ENCODE measurements at regions not wholly inside any gene's neighbourhood (a gene's known extent, or its start where the extent isn't known, plus 50 kb on each side); places are given as distances from the start of the nearest gene placed in this dataset. TPM values are rescaled to one million over a fixed set of nuclear protein-coding genes. Genes with fewer than 3 reads are reported as not detected.

- no peak overlapping the region for H3K27ac Mint-ChIP-seq
- Histone ChIP-seq H3K4me3 (no peak overlapping the region), H4K20me1 (ENCODE audit: low read depth) (no peaks in the 10 kb centered on the region), H3K9ac (no peak overlapping the region), H3K27ac (no peak overlapping the region), H3K36me3 (peaks cover 6% of the 10 kb centered on the region), H3K9me3 (ENCODE audit: low read depth) (no peaks in the 10 kb centered on the region), H3K79me2 (ENCODE audit: low read depth) (no peaks in the 10 kb centered on the region), H2AFZ (replicated peaks) (no peak overlapping the region), H3K4me1 (peaks cover 16% of the 10 kb centered on the region), H3K4me2 (peak overlapping the region; percentile 8), H3K27me3 (no peaks in the 10 kb centered on the region), H3F3A (ENCODE audit: low read depth) (peaks cover 4% of the 10 kb centered on the region)
- peaks cover 4% of the 10 kb centered on the region for H3K27me3 Mint-ChIP-seq (ENCODE audit: insufficient read depth, low read depth)
- H3K4me3 Mint-ChIP-seq = no peak overlapping the region
- H3K36me3 Mint-ChIP-seq = no peaks in the 10 kb centered on the region
- DNase-seq (ENCODE audit: low spot score) = peak; percentile 62
- H3K4me1 Mint-ChIP-seq = peaks cover 8% of the 10 kb centered on the region
- peaks cover 6% of the 10 kb centered on the region for H3K9me3 Mint-ChIP-seq
- TF ChIP-seq, protein P1, sequence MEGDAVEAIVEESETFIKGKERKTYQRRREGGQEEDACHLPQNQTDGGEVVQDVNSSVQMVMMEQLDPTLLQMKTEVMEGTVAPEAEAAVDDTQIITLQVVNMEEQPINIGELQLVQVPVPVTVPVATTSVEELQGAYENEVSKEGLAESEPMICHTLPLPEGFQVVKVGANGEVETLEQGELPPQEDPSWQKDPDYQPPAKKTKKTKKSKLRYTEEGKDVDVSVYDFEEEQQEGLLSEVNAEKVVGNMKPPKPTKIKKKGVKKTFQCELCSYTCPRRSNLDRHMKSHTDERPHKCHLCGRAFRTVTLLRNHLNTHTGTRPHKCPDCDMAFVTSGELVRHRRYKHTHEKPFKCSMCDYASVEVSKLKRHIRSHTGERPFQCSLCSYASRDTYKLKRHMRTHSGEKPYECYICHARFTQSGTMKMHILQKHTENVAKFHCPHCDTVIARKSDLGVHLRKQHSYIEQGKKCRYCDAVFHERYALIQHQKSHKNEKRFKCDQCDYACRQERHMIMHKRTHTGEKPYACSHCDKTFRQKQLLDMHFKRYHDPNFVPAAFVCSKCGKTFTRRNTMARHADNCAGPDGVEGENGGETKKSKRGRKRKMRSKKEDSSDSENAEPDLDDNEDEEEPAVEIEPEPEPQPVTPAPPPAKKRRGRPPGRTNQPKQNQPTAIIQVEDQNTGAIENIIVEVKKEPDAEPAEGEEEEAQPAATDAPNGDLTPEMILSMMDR (IDR thresholded peaks at IDR 0.05) = no peak
- TF ChIP-seq EZH2 (IDR thresholded peaks at IDR 0.05) (no peak), EZH2phosphoT487 (IDR thresholded peaks at IDR 0.05) (no peak)
Observed at GRCh38 chr13:91292630-91293221, 54.8 kb upstream of the MIR17HG start.

DNA sequence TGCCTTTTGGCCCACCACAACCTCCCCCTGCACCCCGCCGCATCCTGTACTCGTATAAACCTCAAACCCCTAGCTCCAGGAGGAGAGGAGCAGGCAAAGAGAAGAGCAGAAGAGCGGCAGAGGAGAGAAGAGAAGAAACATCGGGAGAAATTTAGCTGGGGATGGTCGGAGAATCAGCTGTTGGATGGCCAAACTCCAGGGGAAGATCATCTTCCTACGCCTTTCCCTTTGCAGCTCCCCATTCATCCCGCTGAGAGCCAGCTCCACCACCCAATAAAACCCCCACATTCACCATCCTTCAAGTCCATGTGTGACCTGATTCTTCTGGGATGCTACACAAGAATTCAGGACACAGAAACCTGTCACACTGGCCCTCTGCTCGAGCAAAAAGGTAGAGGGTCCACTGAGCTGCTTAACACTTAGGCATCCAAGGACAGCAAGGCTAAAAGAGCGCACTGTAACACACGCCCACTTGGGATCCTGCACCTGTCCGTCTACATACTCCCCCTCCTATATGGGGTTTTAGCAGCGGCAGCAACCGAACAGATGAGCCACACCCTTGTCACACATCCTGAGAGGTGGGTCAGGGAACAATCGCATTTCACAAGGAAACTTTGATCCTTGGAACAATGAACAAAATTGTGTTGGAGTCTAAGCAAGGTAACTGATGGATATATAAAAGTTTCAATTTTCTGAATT, 51.6 kb upstream of the MIR17HG start:
- H3K79me2 ChIP-seq (ENCODE audit: low read depth) = no peaks in the 10 kb centered on the region
- Mint-ChIP-seq H3K9me3 (peaks cover under 1% of the 10 kb centered on the region), H3K4me3 (no peak overlapping the region), H3K4me1 (peaks cover 8% of the 10 kb centered on the region), H3K27ac (no peak overlapping the region), H3K36me3 (no peaks in the 10 kb centered on the region), H3K27me3 (ENCODE audit: insufficient read depth, low read depth) (peaks cover 4% of the 10 kb centered on the region)
- no peaks in the 10 kb centered on the region for H3K27me3 ChIP-seq
- peak overlapping the region; percentile 54 for H2AFZ ChIP-seq (replicated peaks)
- DNase-seq (ENCODE audit: low spot score) = no peak
- H3K9ac ChIP-seq = no peak overlapping the region
- H3K4me2 ChIP-seq = no peak overlapping the region
- H3K36me3 ChIP-seq = no peaks in the 10 kb centered on the region
- H3K4me1 ChIP-seq = peaks cover 16% of the 10 kb centered on the region
- peaks cover 4% of the 10 kb centered on the region for H3F3A ChIP-seq (ENCODE audit: low read depth)
- TF ChIP-seq EZH2 (IDR thresholded peaks at IDR 0.05) (no peak), EZH2phosphoT487 (IDR thresholded peaks at IDR 0.05) (no peak)
- TF ChIP-seq, protein P1 (IDR thresholded peaks at IDR 0.05) = no peak
- no peaks in the 10 kb centered on the region for H3K9me3 ChIP-seq (ENCODE audit: low read depth)
- no peak overlapping the region for H3K4me3 ChIP-seq
- no peak overlapping the region for H3K27ac ChIP-seq
- H4K20me1 ChIP-seq (ENCODE audit: low read depth) = no peaks in the 10 kb centered on the region

DNA sequence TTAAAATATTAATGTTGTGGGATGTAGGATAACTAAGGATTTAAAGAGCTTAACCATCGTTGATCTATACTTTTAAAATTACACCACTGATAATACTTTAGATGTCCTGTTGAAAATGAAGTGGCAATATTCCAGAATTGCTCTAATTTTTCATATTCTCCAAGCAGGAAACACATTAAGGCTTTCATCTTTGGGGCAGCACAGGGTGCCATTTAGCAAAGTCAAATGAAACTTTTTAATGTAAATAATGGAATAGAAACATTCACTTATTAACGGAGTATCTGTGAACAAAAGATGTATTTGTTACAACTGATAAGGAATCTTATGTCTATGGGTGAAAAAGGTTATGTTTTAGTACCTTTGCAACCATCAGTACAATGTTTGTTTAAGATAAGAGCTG, 50.0 kb upstream of the MIR17HG start:
- TF ChIP-seq, protein P1 (IDR thresholded peaks at IDR 0.05) = no peak
- TF ChIP-seq EZH2 (IDR thresholded peaks at IDR 0.05) (no peak), EZH2phosphoT487 (IDR thresholded peaks at IDR 0.05) (no peak)
- Mint-ChIP-seq H3K4me1 (peaks cover 3% of the 10 kb centered on the region), H3K9me3 (no peaks in the 10 kb centered on the region), H3K27ac (no peak overlapping the region), H3K27me3 (ENCODE audit: insufficient read depth, low read depth) (peaks cover 4% of the 10 kb centered on the region), H3K36me3 (no peaks in the 10 kb centered on the region), H3K4me3 (no peak overlapping the region)
- Histone ChIP-seq H2AFZ (replicated peaks) (no peak overlapping the region), H3K27ac (no peak overlapping the region), H3F3A (ENCODE audit: low read depth) (peaks cover 4% of the 10 kb centered on the region), H4K20me1 (ENCODE audit: low read depth) (no peaks in the 10 kb centered on the region), H3K4me3 (no peak overlapping the region), H3K9ac (no peak overlapping the region), H3K27me3 (no peaks in the 10 kb centered on the region), H3K79me2 (ENCODE audit: low read depth) (no peaks in the 10 kb centered on the region), H3K4me2 (no peak overlapping the region), H3K36me3 (no peaks in the 10 kb centered on the region), H3K4me1 (peaks cover 4% of the 10 kb centered on the region), H3K9me3 (ENCODE audit: low read depth) (no peaks in the 10 kb centered on the region)
- DNase-seq (ENCODE audit: low spot score) = no peak

MicroRNA genes in the stretch of these regions (microRNA counts, 767-probe panel; counts per million panel counts)
- 460 counts per million, percentile 90 among the panel's probes with 10 or more counts for microRNA hsa-miR-622

Small RNA genes in the stretch of these regions (small RNA-seq; reads per million reads assigned to genes)
- gene AL445647.2 (not detected), gene BRK1P2 (not detected), gene RF00212 (not detected), gene RNA5SP34 (not detected), gene RNU6-75P (not detected)

Data from neural progenitor cell (in vitro differentiated cells).